HepG2 (cell line): ENCODE measurements at regions not wholly inside any gene's neighbourhood (a gene's known extent, or its start where the extent isn't known, plus 50 kb on each side); places are given as distances from the start of the nearest gene placed in this dataset.

Experiments used
- ATAC-seq: fragments of 200-7000 bp; cut with Tn5 transposase; 3 replicates; pipeline ENCODE4 v1.9.1; 2020; ENCODE audit warnings: mild to moderate bottlenecking, moderate library complexity
- BruUV-seq: library from RNA; stranded (reverse); fragments of 400-500 nt; replicated peaks from 2 replicates; lab custom pipeline; 2021; lab: Mats Ljungman, UMichigan
- CTCF ChIA-PET: fragments of 300-600 bp; formaldehyde crosslinking; extraction: SDS; loops from one replicate; lab custom pipeline; 2021; ENCODE audit warnings: low total read pairs, inconsistent platforms, low intra/inter-chr PET ratio; lab: Yijun Ruan, JAX
- POLR2A ChIA-PET: fragments of 350-600 bp; sonication (Branson Sonifier 250); formaldehyde crosslinking; loops from one replicate; lab custom pipeline; 2020; ENCODE audit warnings: antibody characterized with exemption, inconsistent platforms; lab: Yijun Ruan, JAX
- DNase-seq: peaks from one replicate; pipeline ENCODE4 v3.0.0-alpha.2; 2015; ENCODE audit warnings: low spot score
- FAIRE-seq: peaks from 3 replicates; lab custom pipeline; 2011; peaks lifted over from hg19 to GRCh38; lab: Jason Lieb, UNC
- H2AFZ ChIP-seq: one replicate; pipeline ENCODE4 v1.6.1; 2011; ENCODE audit warnings: low read length, inconsistent platforms
- H3K27ac ChIP-seq: fragments of 300-600 bp; 3 replicates; pipeline ENCODE4 v1.8.0; 2011; ENCODE audit warnings: mixed run types, mild to moderate bottlenecking, mixed read lengths, low read length, inconsistent platforms; ENCODE audit not compliant: insufficient read depth; ENCODE audit errors: extremely low read length
- H3K27me3 ChIP-seq, 2 experiments: fragments of 200-600 bp in 1 of 2; 2 replicates in 1 of 2; 3 replicates in 1 of 2; pipeline versions ENCODE4 v1.6.0 to v1.8.0; 2011; ENCODE audit warnings: low read length in 2 of 2, mild to moderate bottlenecking in 2 of 2, moderate library complexity in 2 of 2, inconsistent platforms in 1 of 2; ENCODE audit not compliant: insufficient read depth in 2 of 2, control insufficient read depth in 1 of 2
- H3K36me3 ChIP-seq, 2 experiments: fragments of 200-600 bp in 1 of 2; replicated peaks in 1 of 2; 2 replicates in 1 of 2; 3 replicates in 1 of 2; pipeline versions ENCODE4 v1.5.1 to v1.8.0; 2011; ENCODE audit warnings: low read length in 2 of 2, inconsistent platforms in 1 of 2; ENCODE audit not compliant: insufficient read depth in 2 of 2, control insufficient read depth in 1 of 2
- H3K4me1 ChIP-seq: 2 replicates; pipeline ENCODE4 v1.5.1; 2012; ENCODE audit warnings: low read length, inconsistent platforms; ENCODE audit not compliant: insufficient read depth
- H3K4me2 ChIP-seq: 2 replicates; pipeline ENCODE4 v1.6.0; 2011; ENCODE audit warnings: low read depth, low read length, inconsistent platforms
- H3K4me3 ChIP-seq, 3 experiments: fragments of 200-600 bp in 1 of 3; sonication (generic), shearing (Covaris generic) in 1 of 3; replicated peaks in 1 of 3; 2 replicates each; pipeline ENCODE4 v1.5.1; 2011 to 2016; ENCODE audit warnings: low read length in 3 of 3, inconsistent platforms in 2 of 3, low read depth in 2 of 3, mild to moderate bottlenecking in 2 of 3, control low read depth in 1 of 3, mixed read lengths in 1 of 3; ENCODE audit not compliant: insufficient read depth in 1 of 3
- H3K79me2 ChIP-seq: one replicate; pipeline ENCODE4 v1.6.1; 2011; ENCODE audit warnings: low read length, inconsistent platforms; ENCODE audit not compliant: insufficient read depth
- H3K9ac ChIP-seq: 2 replicates; pipeline ENCODE4 v1.6.0; 2011; ENCODE audit warnings: mild to moderate bottlenecking, low read depth, low read length, inconsistent platforms; ENCODE audit not compliant: insufficient read depth
- H3K9me3 ChIP-seq: 2 replicates; pipeline ENCODE4 v1.5.1; 2012; ENCODE audit warnings: mild to moderate bottlenecking, low read length
- H4K20me1 ChIP-seq: 2 replicates; pipeline ENCODE4 v1.6.0; 2011; ENCODE audit warnings: inconsistent platforms, mild to moderate bottlenecking, low read length, moderate library complexity; ENCODE audit not compliant: insufficient read depth
- E2F1 ChIP-seq: sonication (generic); formaldehyde crosslinking; IDR thresholded peaks from 2 replicates; pipeline ENCODE4 v1.5.0; 2020; ENCODE audit warnings: missing genetic modification reagents
- FOSL1 ChIP-seq: sonication (generic); formaldehyde crosslinking; IDR thresholded peaks from 2 replicates; pipeline ENCODE4 v1.9.0; 2021; ENCODE audit warnings: missing genetic modification reagents, borderline replicate concordance
- FOXJ3 ChIP-seq: sonication (generic); formaldehyde crosslinking; IDR thresholded peaks from 2 replicates; pipeline ENCODE4 v1.4.0; 2020; ENCODE audit warnings: missing genetic modification reagents, mild to moderate bottlenecking, borderline replicate concordance
- LRRFIP1 ChIP-seq: sonication (generic); formaldehyde crosslinking; conservative IDR thresholded peaks from 2 replicates; pipeline ENCODE4 v1.4.0; 2020; ENCODE audit warnings: missing genetic modification reagents
- MIER2 ChIP-seq: IDR thresholded peaks from 2 replicates; pipeline ENCODE4 v1.6.1; 2016; ENCODE audit warnings: missing biosample characterization, missing genetic modification reagents
- NFYC ChIP-seq: IDR thresholded peaks from 2 replicates; pipeline ENCODE4 v1.6.1; 2016; ENCODE audit warnings: missing genetic modification reagents, missing compliant biosample characterization
- PCBP1 ChIP-seq: fragments of 200-400 bp; formaldehyde crosslinking; IDR thresholded peaks from 2 replicates; pipeline ENCODE4 v1.6.1; 2017; ENCODE audit warnings: mild to moderate bottlenecking, low read depth, low read length, borderline replicate concordance
- SIX4 ChIP-seq: sonication (generic); formaldehyde crosslinking; IDR thresholded peaks from 2 replicates; pipeline ENCODE4 v1.4.0; 2020; ENCODE audit warnings: missing genetic modification reagents
- TOPORS ChIP-seq: sonication (generic); formaldehyde crosslinking; IDR thresholded peaks from 2 replicates; pipeline ENCODE4 v1.8.0; 2023; ENCODE audit warnings: mild to moderate bottlenecking, missing genetic modification reagents
- UBTF ChIP-seq: sonication (generic); formaldehyde crosslinking; IDR thresholded peaks from 2 replicates; pipeline ENCODE4 v1.4.0; 2020; ENCODE audit warnings: mild to moderate bottlenecking, missing genetic modification reagents
- ZBTB2 ChIP-seq: sonication (generic); formaldehyde crosslinking; IDR thresholded peaks from 2 replicates; pipeline ENCODE4 v1.8.0; 2022; ENCODE audit warnings: low read depth, missing genetic modification reagents
- ZBTB8A ChIP-seq: sonication (generic); formaldehyde crosslinking; IDR thresholded peaks from 2 replicates; pipeline ENCODE4 v1.4.0; 2020; ENCODE audit warnings: mild to moderate bottlenecking, low read depth, missing genetic modification reagents, borderline replicate concordance
- ZFAT ChIP-seq: sonication (generic); formaldehyde crosslinking; conservative IDR thresholded peaks from 2 replicates; pipeline ENCODE4 v1.8.1; 2023; ENCODE audit warnings: missing genetic modification reagents, inconsistent platforms
- ZNF251 ChIP-seq: sonication (generic); formaldehyde crosslinking; IDR thresholded peaks from 2 replicates; pipeline ENCODE4 v1.9.0; 2021; ENCODE audit warnings: mild to moderate bottlenecking, missing genetic modification reagents
- ZNF460 ChIP-seq: sonication (generic); formaldehyde crosslinking; IDR thresholded peaks from 2 replicates; pipeline ENCODE4 v1.5.1; 2020; ENCODE audit warnings: missing genetic modification reagents, mild to moderate bottlenecking, borderline replicate concordance
- ZNF83 ChIP-seq: sonication (generic); formaldehyde crosslinking; IDR thresholded peaks from 2 replicates; pipeline ENCODE4 v1.4.0; 2020; ENCODE audit warnings: missing genetic modification reagents, mild to moderate bottlenecking, borderline replicate concordance
- ZSCAN29 ChIP-seq: sonication (generic); formaldehyde crosslinking; conservative IDR thresholded peaks from 2 replicates; pipeline ENCODE4 v1.4.0; 2020; ENCODE audit warnings: mild to moderate bottlenecking, missing genetic modification reagents
- WGBS: methylation state at CpG from one replicate; pipeline ENCODE4 v1.1.6; 2017; ENCODE audit warnings: low lambda C conversion rate; 5-methylcytosine and 5-hydroxymethylcytosine counted together
- in situ Hi-C: cut with HindIII; loops from 2 replicates; pipeline ENCODE4 v1.10.0; 2017; ENCODE audit warnings: low pct_unique_long_range_greater_than_20kb; ENCODE audit not compliant: extremely low pct_ligation_motif_present
- intact Hi-C: fragments of 100-400 bp; cut with micrococcal nuclease; formaldehyde crosslinking; loops from one replicate; pipeline ENCODE4 v1.10.0; 2022; ENCODE audit not compliant: unreplicated experiment

GRCh38 chr10:124305131-124305530, 113.6 kb downstream of the OAT start:
- H3K4me3 ChIP-seq, result no peak overlapping the region
- ATAC-seq (no peak), DNase-seq (no peak), FAIRE-seq (no peak)
- POLR2A ChIA-PET, result no interaction called here
- no peak overlapping the region for H2AFZ ChIP-seq
- H3K9ac ChIP-seq, result no peak overlapping the region
- BruUV-seq, result no TSS peak
- H3K27me3 ChIP-seq, result peaks cover 0 to 1% of the 10 kb centered on the region in 2 experiments; a peak in 1 of 5 replicates
- H3K9me3 ChIP-seq, result peaks cover 20% of the 10 kb centered on the region
- no peaks in the 10 kb centered on the region for H3K36me3 ChIP-seq
- intact Hi-C loops (no loop called here), in situ Hi-C loops (no loop called here)
- no peaks in the 10 kb centered on the region for H3K79me2 ChIP-seq
- no peak overlapping the region for H3K4me2 ChIP-seq
- no peaks in the 10 kb centered on the region for H3K4me1 ChIP-seq
- H3K27ac ChIP-seq, result no peak overlapping the region
- 26% methylated on average over 3 of the region's 3 CpGs for WGBS
- CTCF ChIA-PET, result no interaction called here
- H4K20me1 ChIP-seq, result no peaks in the 10 kb centered on the region
- TF ChIP-seq NFYC (CRISPR knock-in tag), result no peak
- no peak for TF ChIP-seq ZFAT (CRISPR knock-in tag)
- TF ChIP-seq FOXJ3 (CRISPR knock-in tag), result no peak
- TF ChIP-seq ZBTB2 (CRISPR knock-in tag), result no peak
- no peak for TF ChIP-seq ZNF251 (CRISPR knock-in tag)
- no peak for TF ChIP-seq FOSL1 (CRISPR knock-in tag)
- no peak for TF ChIP-seq UBTF (CRISPR knock-in tag)
- no peak for TF ChIP-seq ZNF83
- no peak for TF ChIP-seq LRRFIP1 (CRISPR knock-in tag)
- no peak for TF ChIP-seq TOPORS (CRISPR knock-in tag)
- no peak for TF ChIP-seq ZNF460
- TF ChIP-seq E2F1 (CRISPR knock-in tag), result no peak
- no peak for TF ChIP-seq ZSCAN29 (CRISPR knock-in tag)
- TF ChIP-seq ZBTB8A, result no peak
- TF ChIP-seq MIER2 (CRISPR knock-in tag), result no peak
- TF ChIP-seq SIX4 (CRISPR knock-in tag), result no peak
- no peak for TF ChIP-seq PCBP1
